DND-41 (cell line): ENCODE measurements at regions not wholly inside any gene's neighbourhood (a gene's known extent, or its start where the extent isn't known, plus 50 kb on each side); places are given as distances from the start of the nearest gene placed in this dataset.
A peak's percentile ranks its signal among the peaks of the same experiment; 100 is the strongest.

ENCODE experiments used
- EZH2 ChIP-seq: IDR thresholded peaks from 3 replicates; pipeline ENCODE4 v1.6.1; 2012; ENCODE audit warnings: borderline replicate concordance, low read depth, mild to moderate bottlenecking, moderate library complexity, low read length, inconsistent platforms; ENCODE audit not compliant: severe bottlenecking
- TF ChIP-seq, protein P1 (sequence below): IDR thresholded peaks from 2 replicates; pipeline ENCODE4 v1.5.1; 2012; ENCODE audit warnings: borderline replicate concordance, low read length, moderate library complexity, mild to moderate bottlenecking; ENCODE audit not compliant: poor library complexity, severe bottlenecking; ENCODE audit errors: extremely low read depth

DNA sequence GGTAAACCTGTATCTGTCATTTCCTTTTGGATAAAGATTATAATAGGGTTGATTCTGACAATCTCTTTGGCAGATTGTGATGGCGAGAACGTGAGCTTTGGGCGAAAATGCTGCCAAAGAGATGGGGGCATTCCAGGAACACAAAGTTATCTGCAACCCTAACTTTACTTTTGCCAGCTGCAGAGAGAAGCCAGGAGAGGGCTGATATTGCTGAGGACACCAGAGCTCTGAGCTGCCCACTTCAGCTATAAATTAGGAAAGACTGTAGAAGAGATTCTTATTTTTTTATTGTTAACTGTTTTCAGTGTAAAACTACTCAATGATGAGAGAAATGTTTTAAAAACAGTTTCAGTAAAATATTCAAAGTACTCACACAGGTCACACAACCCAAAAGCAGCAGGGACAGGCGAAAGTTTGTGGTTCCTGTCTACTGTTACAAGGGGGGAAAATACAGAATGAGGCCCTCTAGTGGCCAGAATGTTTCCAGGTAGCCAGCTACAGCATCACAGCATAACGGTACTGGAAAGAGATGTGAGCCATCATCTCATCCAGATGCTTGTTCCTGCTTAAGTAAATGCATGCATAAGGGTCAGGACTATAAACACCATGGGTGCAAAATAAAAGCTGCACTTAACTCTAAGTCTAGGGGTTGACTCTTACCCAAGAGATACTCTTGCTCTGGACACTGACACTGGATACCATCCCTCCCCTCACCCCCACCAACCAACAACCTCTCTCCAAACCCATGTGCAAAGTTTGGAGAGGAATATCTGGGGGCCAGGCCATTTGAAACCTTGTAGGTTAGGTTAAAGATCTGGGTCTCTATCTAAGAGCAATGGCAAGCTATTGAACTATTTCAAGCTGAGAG lies 498.4 kb downstream of the RMST start:
- TF ChIP-seq EZH2, result no peak
- TF ChIP-seq, protein P1, sequence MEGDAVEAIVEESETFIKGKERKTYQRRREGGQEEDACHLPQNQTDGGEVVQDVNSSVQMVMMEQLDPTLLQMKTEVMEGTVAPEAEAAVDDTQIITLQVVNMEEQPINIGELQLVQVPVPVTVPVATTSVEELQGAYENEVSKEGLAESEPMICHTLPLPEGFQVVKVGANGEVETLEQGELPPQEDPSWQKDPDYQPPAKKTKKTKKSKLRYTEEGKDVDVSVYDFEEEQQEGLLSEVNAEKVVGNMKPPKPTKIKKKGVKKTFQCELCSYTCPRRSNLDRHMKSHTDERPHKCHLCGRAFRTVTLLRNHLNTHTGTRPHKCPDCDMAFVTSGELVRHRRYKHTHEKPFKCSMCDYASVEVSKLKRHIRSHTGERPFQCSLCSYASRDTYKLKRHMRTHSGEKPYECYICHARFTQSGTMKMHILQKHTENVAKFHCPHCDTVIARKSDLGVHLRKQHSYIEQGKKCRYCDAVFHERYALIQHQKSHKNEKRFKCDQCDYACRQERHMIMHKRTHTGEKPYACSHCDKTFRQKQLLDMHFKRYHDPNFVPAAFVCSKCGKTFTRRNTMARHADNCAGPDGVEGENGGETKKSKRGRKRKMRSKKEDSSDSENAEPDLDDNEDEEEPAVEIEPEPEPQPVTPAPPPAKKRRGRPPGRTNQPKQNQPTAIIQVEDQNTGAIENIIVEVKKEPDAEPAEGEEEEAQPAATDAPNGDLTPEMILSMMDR, result peak; percentile 71
